A549 (cell line): ENCODE measurements at regions not wholly inside any gene's neighbourhood (a gene's known extent, or its start where the extent isn't known, plus 50 kb on each side); places are given as distances from the start of the nearest gene placed in this dataset.

ENCODE experiments used
- ATAC-seq, 2 experiments: fragments of 200-7000 bp in 1 of 2; fragments of >200 bp in 1 of 2; cut with Nextera tagmentation in 1 of 2; cut with Tn5 transposase in 1 of 2; 3 replicates each; pipeline versions ENCODE4 v1.8.0 to v1.9.1; 2018 to 2020; ENCODE audit warnings: mild to moderate bottlenecking in 1 of 2, moderate library complexity in 1 of 2
- CTCF ChIA-PET: fragments of 300-600 bp; sonication (Branson Sonifier 250); formaldehyde crosslinking; extraction: SDS; loops from one replicate; lab custom pipeline; 2021; ENCODE audit warnings: antibody characterized with exemption, inconsistent platforms; lab: Yijun Ruan, JAX
- POLR2A ChIA-PET: fragments of 350-600 bp; formaldehyde crosslinking; extraction: SDS; loops from one replicate; lab custom pipeline; 2021; ENCODE audit warnings: antibody characterized with exemption, inconsistent platforms; lab: Yijun Ruan, JAX
- DNase-seq, 2 experiments: peaks; one replicate each; pipeline versions ENCODE4 v3.0.0 to v3.0.0-alpha.2; 2011 to 2016; ENCODE audit warnings: low read depth in 1 of 2, low spot score in 1 of 2
- FAIRE-seq: peaks from 2 replicates; lab custom pipeline; 2011; peaks lifted over from hg19 to GRCh38; lab: Jason Lieb, UNC
- H3K27ac ChIP-seq, 2 experiments: fragments of >200 bp; sonication (Bioruptor Twin); formaldehyde crosslinking; 3 replicates each; pipeline ENCODE4 v1.5.1; 2016 to 2017
- H3K4me1 ChIP-seq: fragments of >200 bp; sonication (Bioruptor Twin); formaldehyde crosslinking; 3 replicates; pipeline ENCODE4 v1.6.1; 2016
- H3K4me2 ChIP-seq: fragments of >200 bp; sonication (Bioruptor Twin); formaldehyde crosslinking; 3 replicates; pipeline ENCODE4 v1.6.1; 2016
- H3K4me3 ChIP-seq: fragments of >200 bp; sonication (Bioruptor Twin); formaldehyde crosslinking; 3 replicates; pipeline ENCODE4 v1.5.1; 2016
- H3K9me3 ChIP-seq: fragments of >200 bp; sonication (Bioruptor Twin); formaldehyde crosslinking; 3 replicates; pipeline ENCODE4 v1.6.1; 2016
- BHLHE40 ChIP-seq: IDR thresholded peaks from 2 replicates; pipeline ENCODE4 v1.6.1; 2012; ENCODE audit warnings: low read depth, low read length, inconsistent platforms
- CBX2 ChIP-seq: fragments of 200-600 bp; sonication (generic); IDR thresholded peaks from 2 replicates; pipeline ENCODE4 v1.6.1; 2016; ENCODE audit warnings: low read depth, mild to moderate bottlenecking, borderline replicate concordance
- CHD2 ChIP-seq: fragments of 150-350 bp; IDR thresholded peaks from 2 replicates; pipeline ENCODE4 v1.6.1; 2014; ENCODE audit warnings: low read length; ENCODE audit not compliant: partially characterized antibody
- E2F6 ChIP-seq: IDR thresholded peaks from 2 replicates; pipeline ENCODE4 v1.6.1; 2012; ENCODE audit warnings: low read depth, borderline replicate concordance
- EHMT2 ChIP-seq: fragments of 200-600 bp; sonication (generic); IDR thresholded peaks from 2 replicates; pipeline ENCODE4 v1.6.1; 2016; ENCODE audit warnings: antibody characterized with exemption, low read depth, mild to moderate bottlenecking, moderate library complexity
- ELK1 ChIP-seq: fragments of 150-350 bp; IDR thresholded peaks from 2 replicates; pipeline ENCODE4 v1.6.1; 2014; ENCODE audit warnings: low read depth, mild to moderate bottlenecking, low read length
- ESRRA ChIP-seq: fragments of 150-350 bp; IDR thresholded peaks from 2 replicates; pipeline ENCODE4 v1.6.1; 2014; ENCODE audit warnings: mild to moderate bottlenecking, low read length, borderline replicate concordance
- HDAC2 ChIP-seq: fragments of 200-600 bp; sonication (generic); IDR thresholded peaks from 2 replicates; pipeline ENCODE4 v1.6.1; 2016
- HES2 ChIP-seq: fragments of >200 bp; sonication (Bioruptor Twin); formaldehyde crosslinking; IDR thresholded peaks from 2 replicates; pipeline ENCODE4 v1.6.1; 2016
- HEYL ChIP-seq: fragments of 250-450 bp; sonication (Bioruptor Pico); IDR thresholded peaks from 2 replicates; pipeline ENCODE4 v1.8.0; 2021; ENCODE audit warnings: mild to moderate bottlenecking, moderate library complexity
- HOXB5 ChIP-seq: fragments of 250-450 bp; sonication (Bioruptor Pico); IDR thresholded peaks from 2 replicates; pipeline ENCODE4 v1.5.0; 2020; ENCODE audit warnings: mild to moderate bottlenecking, moderate library complexity
- MAFK ChIP-seq: fragments of 450-650 bp; IDR thresholded peaks from 2 replicates; pipeline ENCODE4 v1.6.1; 2014; ENCODE audit not compliant: partially characterized antibody
- PHF8 ChIP-seq: fragments of 200-600 bp; sonication (generic); IDR thresholded peaks from 2 replicates; pipeline ENCODE4 v1.6.1; 2016; ENCODE audit warnings: low read depth, mild to moderate bottlenecking, antibody characterized with exemption, moderate library complexity, borderline replicate concordance
- RAD21 ChIP-seq, 2 experiments: fragments of >200 bp in 1 of 2; sonication (Bioruptor Twin) in 1 of 2; formaldehyde crosslinking in 1 of 2; IDR thresholded peaks in 1 of 2; conservative IDR thresholded peaks in 1 of 2; 2 replicates in 1 of 2; 3 replicates in 1 of 2; pipeline ENCODE4 v1.6.1; 2012 to 2018; ENCODE audit warnings: inconsistent platforms in 1 of 2
- RCOR1 ChIP-seq: fragments of 150-350 bp; IDR thresholded peaks from 2 replicates; pipeline ENCODE4 v1.6.1; 2014; ENCODE audit warnings: antibody characterized with exemption, low read length, low read depth
- REST ChIP-seq: fragments of 200-600 bp; sonication (generic); IDR thresholded peaks from 2 replicates; pipeline ENCODE4 v1.6.1; 2016; ENCODE audit warnings: antibody characterized with exemption, mild to moderate bottlenecking, moderate library complexity
- RFX5 ChIP-seq: fragments of 450-650 bp; IDR thresholded peaks from 2 replicates; pipeline ENCODE4 v1.7.1; 2014; ENCODE audit warnings: antibody characterized with exemption, mild to moderate bottlenecking, moderate library complexity
- TP53 ChIP-seq: fragments of 250-450 bp; sonication (Bioruptor Pico); IDR thresholded peaks from 2 replicates; pipeline ENCODE4 v1.5.0; 2021; ENCODE audit warnings: mild to moderate bottlenecking, moderate library complexity
- USF2 ChIP-seq: fragments of 450-650 bp; IDR thresholded peaks from 2 replicates; pipeline ENCODE4 v1.6.1; 2014; ENCODE audit warnings: antibody characterized with exemption
- ZC3H11A ChIP-seq: fragments of 450-650 bp; IDR thresholded peaks from 2 replicates; pipeline ENCODE4 v1.6.1; 2014; ENCODE audit warnings: antibody characterized with exemption, mild to moderate bottlenecking
- ZNF302 ChIP-seq: fragments of 250-450 bp; sonication (Bioruptor Pico); IDR thresholded peaks from 2 replicates; pipeline ENCODE4 v1.9.0; 2021; ENCODE audit warnings: inconsistent platforms, mild to moderate bottlenecking, moderate library complexity
- ZSCAN20 ChIP-seq: fragments of 250-450 bp; sonication (Bioruptor Pico); IDR thresholded peaks from 2 replicates; pipeline ENCODE4 v1.8.0; 2022; ENCODE audit warnings: mild to moderate bottlenecking, moderate library complexity
- WGBS: methylation state at CpG from one replicate; pipeline ENCODE4 v1.1.6; 2017; ENCODE audit errors: missing lambda C conversion rate; 5-methylcytosine and 5-hydroxymethylcytosine counted together
- TF ChIP-seq, protein P1 (sequence below): fragments of 250-450 bp; sonication (Bioruptor Pico); IDR thresholded peaks from 2 replicates; pipeline ENCODE4 v1.5.0; 2020; ENCODE audit warnings: low read depth, mild to moderate bottlenecking, moderate library complexity
- TF ChIP-seq, protein P2 (sequence below): IDR thresholded peaks from 2 replicates; pipeline ENCODE4 v1.6.1; 2012

DNA sequence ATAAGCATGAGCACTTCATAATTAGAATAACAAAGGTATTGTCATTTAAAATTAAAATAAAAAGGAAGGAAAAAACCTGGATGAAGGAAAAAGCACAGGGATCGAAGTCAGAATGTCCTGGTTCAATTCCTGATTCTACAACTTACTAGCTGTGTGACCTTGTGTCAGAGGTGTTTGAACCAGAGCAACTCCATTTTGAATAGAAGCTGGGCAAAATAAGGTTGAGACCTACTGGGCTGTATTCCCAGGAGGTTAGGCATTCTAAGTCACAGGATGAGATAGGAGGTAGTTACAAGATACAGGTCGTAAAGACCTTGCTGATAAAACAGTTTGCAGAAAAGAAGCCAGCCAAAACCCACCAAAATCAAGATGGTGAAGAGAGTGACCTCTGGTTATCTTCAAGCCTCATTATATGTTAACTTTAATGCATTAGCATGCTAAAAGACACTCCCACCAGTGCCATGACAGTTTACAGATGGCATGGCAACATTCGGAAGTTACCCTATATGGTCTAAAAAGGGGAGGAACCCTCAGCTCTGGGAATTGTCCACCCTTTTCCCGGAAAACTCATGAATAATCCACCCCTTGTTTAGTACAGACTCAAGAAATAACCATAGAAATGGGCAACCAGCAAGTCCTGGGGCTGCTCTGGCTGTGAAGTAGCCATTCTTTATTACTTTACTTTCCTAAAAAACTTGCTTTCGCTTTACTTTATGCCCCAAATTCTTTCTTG, 412.7 kb downstream of the PIK3R1 start:
- H3K4me3 ChIP-seq = no peak overlapping the region
- ChIA-PET POLR2A (no interaction called here), CTCF (interaction anchor here (0.8 kb wide), 1 partner anchor 253 kb away, joined by 4 read pairs; no protein-coding TSS in a partner anchor)
- no peak for TF ChIP-seq RCOR1
- TF ChIP-seq HDAC2 = no peak
- no peak for TF ChIP-seq RFX5
- no peak for TF ChIP-seq ELK1
- TF ChIP-seq USF2 = no peak
- TF ChIP-seq ZSCAN20 (CRISPR knock-in tag) = no peak
- TF ChIP-seq HES2 = no peak
- TF ChIP-seq, protein P1, sequence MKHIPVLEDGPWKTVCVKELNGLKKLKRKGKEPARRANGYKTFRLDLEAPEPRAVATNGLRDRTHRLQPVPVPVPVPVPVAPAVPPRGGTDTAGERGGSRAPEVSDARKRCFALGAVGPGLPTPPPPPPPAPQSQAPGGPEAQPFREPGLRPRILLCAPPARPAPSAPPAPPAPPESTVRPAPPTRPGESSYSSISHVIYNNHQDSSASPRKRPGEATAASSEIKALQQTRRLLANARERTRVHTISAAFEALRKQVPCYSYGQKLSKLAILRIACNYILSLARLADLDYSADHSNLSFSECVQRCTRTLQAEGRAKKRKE (CRISPR knock-in tag) = no peak
- no peak for TF ChIP-seq ZNF302 (CRISPR knock-in tag)
- TF ChIP-seq ESRRA = no peak
- TF ChIP-seq HOXB5 (CRISPR knock-in tag) = no peak
- no peak for TF ChIP-seq BHLHE40
- TF ChIP-seq, all 56 proteins: peak for 0
- Histone ChIP-seq H3K9me3 (no peaks in the 10 kb centered on the region), H3K27ac (no peak overlapping the region), H3K4me1 (no peaks in the 10 kb centered on the region), H3K4me2 (no peak overlapping the region)
- FAIRE-seq (no peak), ATAC-seq (no peak), DNase-seq (no peak)
- 40% methylated on average over 5 of the region's 5 CpGs for WGBS

- H3K4me1 ChIP-seq = no peaks in the 10 kb centered on the region
- H3K9me3 ChIP-seq = no peaks in the 10 kb centered on the region
- no peak overlapping the region for H3K27ac ChIP-seq
- TF ChIP-seq, protein P2, sequence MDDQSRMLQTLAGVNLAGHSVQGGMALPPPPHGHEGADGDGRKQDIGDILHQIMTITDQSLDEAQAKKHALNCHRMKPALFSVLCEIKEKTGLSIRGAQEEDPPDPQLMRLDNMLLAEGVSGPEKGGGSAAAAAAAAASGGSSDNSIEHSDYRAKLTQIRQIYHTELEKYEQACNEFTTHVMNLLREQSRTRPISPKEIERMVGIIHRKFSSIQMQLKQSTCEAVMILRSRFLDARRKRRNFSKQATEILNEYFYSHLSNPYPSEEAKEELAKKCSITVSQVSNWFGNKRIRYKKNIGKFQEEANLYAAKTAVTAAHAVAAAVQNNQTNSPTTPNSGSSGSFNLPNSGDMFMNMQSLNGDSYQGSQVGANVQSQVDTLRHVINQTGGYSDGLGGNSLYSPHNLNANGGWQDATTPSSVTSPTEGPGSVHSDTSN = no peak
- no peak for TF ChIP-seq RCOR1
- TF ChIP-seq MAFK = no peak
- no peak for TF ChIP-seq RAD21 (conservative IDR thresholded peaks at IDR 0.05 in 1 of 2, IDR thresholded peaks at IDR 0.05 in 1 of 2)
- TF ChIP-seq REST = no peak
- no peak for TF ChIP-seq EHMT2
- TF ChIP-seq ZC3H11A = no peak
- no peak for TF ChIP-seq HOXB5 (CRISPR knock-in tag)
- TF ChIP-seq PHF8 = no peak
- TF ChIP-seq TP53 (CRISPR knock-in tag) = no peak
- TF ChIP-seq CBX2 = no peak
- no peak for TF ChIP-seq CHD2
- TF ChIP-seq RFX5 = no peak
- no peak for TF ChIP-seq E2F6
- TF ChIP-seq ESRRA = no peak
- TF ChIP-seq HEYL (CRISPR knock-in tag) = no peak
- TF ChIP-seq, all 56 proteins: peak for 0
- no peak overlapping the region for H3K4me3 ChIP-seq
- DNase-seq (no peak), ATAC-seq (no peak), FAIRE-seq (no peak)
- ChIA-PET CTCF (no interaction called here), POLR2A (no interaction called here)
- H3K4me2 ChIP-seq = no peak overlapping the region
- WGBS = 43% methylated on average over 1 of the region's 1 CpG
Measured at GRCh38 chr5:68630354-68630753, 414.8 kb downstream of the PIK3R1 start.
